Adipocyte (in vitro differentiated cells): ENCODE measurements at regions not wholly inside any gene's neighbourhood (a gene's known extent, or its start where the extent isn't known, plus 50 kb on each side); places are given as distances from the start of the nearest gene placed in this dataset.
"Not testable (repeated sequence)": the region's sequence is repeated elsewhere in the genome, so short reads cannot be mapped to it uniquely, and the experiment has no call there.

ENCODE experiments used
- DNase-seq: peaks from one replicate; pipeline ENCODE4 v3.0.0-alpha.2; 2015; ENCODE audit warnings: low read depth
- H3K27me3 ChIP-seq: replicated peaks from 2 replicates; pipeline ENCODE4 v1.7.0; 2013; ENCODE audit warnings: mild to moderate bottlenecking, low read length, moderate library complexity; ENCODE audit not compliant: control insufficient read depth, insufficient read depth
- H3K36me3 ChIP-seq: 2 replicates; pipeline ENCODE4 v1.7.0; 2013; ENCODE audit warnings: low read length, mild to moderate bottlenecking, moderate library complexity; ENCODE audit not compliant: control insufficient read depth, insufficient read depth, severe bottlenecking
- H3K4me1 ChIP-seq: 2 replicates; pipeline ENCODE4 v1.7.0; 2013; ENCODE audit warnings: mild to moderate bottlenecking, low read length, moderate library complexity; ENCODE audit not compliant: control insufficient read depth, insufficient read depth
- H3K4me3 ChIP-seq: 2 replicates; pipeline ENCODE4 v1.7.0; 2013; ENCODE audit warnings: mild to moderate bottlenecking, low read length, moderate library complexity
- H3K9ac ChIP-seq: 2 replicates; pipeline ENCODE4 v1.7.0; 2013; ENCODE audit warnings: mild to moderate bottlenecking, low read length, moderate library complexity
- H3K9me3 ChIP-seq: 2 replicates; pipeline ENCODE4 v1.7.0; 2013; ENCODE audit warnings: mild to moderate bottlenecking, low read length, moderate library complexity; ENCODE audit not compliant: control insufficient read depth

DNA sequence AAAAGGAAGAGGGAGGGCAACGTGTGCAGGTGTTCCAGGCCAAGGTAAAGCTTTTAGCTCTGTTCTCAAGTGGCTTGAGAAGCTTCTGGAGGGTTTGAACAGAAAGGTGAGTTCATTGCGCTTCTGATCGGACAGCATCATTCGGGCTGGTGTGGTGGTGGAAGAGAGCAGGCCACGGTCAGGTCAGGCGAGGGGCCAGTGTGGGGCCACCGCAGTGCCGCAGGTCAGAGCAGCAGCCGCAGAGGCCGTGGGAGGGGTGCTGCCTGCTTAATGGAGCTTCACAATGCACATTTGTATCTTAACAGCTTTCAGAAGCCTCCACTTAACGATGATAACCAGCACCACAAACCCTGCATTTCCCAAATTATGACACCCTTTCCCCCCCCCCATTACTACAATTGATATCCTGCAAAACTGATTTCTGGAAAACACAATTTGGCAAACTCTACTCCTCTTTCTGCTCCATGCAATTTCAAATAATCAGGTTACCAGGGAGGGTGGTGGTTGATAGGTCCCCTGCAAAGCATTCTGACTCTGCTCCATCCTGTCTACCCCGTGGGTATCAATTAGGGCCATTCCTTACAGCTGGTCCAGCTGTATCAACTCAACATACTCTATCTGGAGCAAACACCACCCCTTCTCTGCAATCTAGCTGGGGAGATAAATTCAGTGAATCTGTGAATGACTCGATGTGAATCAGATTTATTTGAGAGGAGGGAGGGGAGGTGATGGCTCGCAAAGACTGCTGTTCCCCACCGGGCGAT lies 162.9 kb downstream of the ACTR3B start:
- Histone ChIP-seq H3K4me3 (no peak overlapping the region), H3K9me3 (peaks cover 18% of the 10 kb centered on the region), H3K9ac (no peak overlapping the region), H3K27me3 (peaks cover 19% of the 10 kb centered on the region), H3K36me3 (no peaks in the 10 kb centered on the region), H3K4me1 (no peaks in the 10 kb centered on the region)
- DNase-seq: no peak

- Histone ChIP-seq H3K9ac (no peak overlapping the region), H3K27me3 (peaks cover 19% of the 10 kb centered on the region), H3K9me3 (peaks cover 14% of the 10 kb centered on the region), H3K36me3 (no peaks in the 10 kb centered on the region), H3K4me1 (no peaks in the 10 kb centered on the region), H3K4me3 (no peak overlapping the region)
- no peak for DNase-seq
Measured at GRCh38 chr7:152923711-152924110, 164.2 kb downstream of the ACTR3B start.

DNA sequence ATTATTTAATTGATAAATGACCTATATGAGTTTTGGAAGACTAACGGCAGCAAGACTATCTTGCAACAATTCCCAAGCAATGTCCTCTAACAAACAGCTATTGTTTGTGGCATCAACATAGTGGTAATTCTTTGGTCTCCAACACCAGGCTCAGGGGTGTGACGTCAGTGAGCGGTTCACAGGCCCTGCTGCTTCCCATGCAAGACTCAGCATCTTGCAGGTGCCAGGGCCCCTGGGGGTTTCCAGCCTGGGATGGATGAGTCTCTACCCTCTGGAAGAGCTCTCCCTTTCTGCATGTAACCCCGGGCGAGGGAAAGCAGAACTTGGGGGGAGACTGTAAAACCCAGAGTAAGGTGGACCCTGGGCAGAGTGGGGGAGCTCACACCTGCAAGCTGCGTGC lies 164.7 kb downstream of the ACTR3B start:
- H3K4me3 ChIP-seq: no peak overlapping the region
- peaks cover 19% of the 10 kb centered on the region for H3K27me3 ChIP-seq
- DNase-seq: no peak
- no peaks in the 10 kb centered on the region for H3K4me1 ChIP-seq
- H3K36me3 ChIP-seq: no peaks in the 10 kb centered on the region
- no peak overlapping the region for H3K9ac ChIP-seq
- H3K9me3 ChIP-seq: peaks cover 14% of the 10 kb centered on the region

GRCh38 chr7:152924826-152925411 lies 165.4 kb downstream of the ACTR3B start:
- H3K4me1 ChIP-seq: no peaks in the 10 kb centered on the region
- peaks cover 19% of the 10 kb centered on the region for H3K27me3 ChIP-seq
- DNase-seq: no peak
- H3K9ac ChIP-seq: no peak overlapping the region
- peaks cover 10% of the 10 kb centered on the region for H3K9me3 ChIP-seq
- no peak overlapping the region for H3K4me3 ChIP-seq
- H3K36me3 ChIP-seq: no peaks in the 10 kb centered on the region

- H3K27me3 ChIP-seq: peaks cover 19% of the 10 kb centered on the region
- no peaks in the 10 kb centered on the region for H3K4me1 ChIP-seq
- peaks cover 4% of the 10 kb centered on the region for H3K9me3 ChIP-seq
- H3K36me3 ChIP-seq: no peaks in the 10 kb centered on the region
- no peak overlapping the region for H3K4me3 ChIP-seq
- no peak for DNase-seq
- no peak overlapping the region for H3K9ac ChIP-seq
Measured at GRCh38 chr7:152925412-152926147, 166.0 kb downstream of the ACTR3B start.

- H3K9ac ChIP-seq: no peak overlapping the region
- DNase-seq: no peak
- no peaks in the 10 kb centered on the region for H3K9me3 ChIP-seq
- H3K4me1 ChIP-seq: no peaks in the 10 kb centered on the region
- H3K27me3 ChIP-seq: no peaks in the 10 kb centered on the region
- no peak overlapping the region for H3K4me3 ChIP-seq
- no peaks in the 10 kb centered on the region for H3K36me3 ChIP-seq
Measured at GRCh38 chr7:152931633-152932032, 172.1 kb downstream of the ACTR3B start.

GRCh38 chr7:152937282-152937681 lies 177.7 kb downstream of the ACTR3B start:
- Histone ChIP-seq H3K27me3 (no peaks in the 10 kb centered on the region), H3K4me1 (no peaks in the 10 kb centered on the region), H3K4me3 (no peak overlapping the region), H3K9ac (no peak overlapping the region), H3K36me3 (no peaks in the 10 kb centered on the region), H3K9me3 (no peaks in the 10 kb centered on the region)
- no peak for DNase-seq

GRCh38 chr7:152946616-152947015 lies 187.1 kb downstream of the ACTR3B start:
- H3K4me3 ChIP-seq, H3K36me3 ChIP-seq, H3K4me1 ChIP-seq, H3K9ac ChIP-seq, H3K9me3 ChIP-seq, H3K27me3 ChIP-seq, DNase-seq: not testable (repeated sequence)

DNA sequence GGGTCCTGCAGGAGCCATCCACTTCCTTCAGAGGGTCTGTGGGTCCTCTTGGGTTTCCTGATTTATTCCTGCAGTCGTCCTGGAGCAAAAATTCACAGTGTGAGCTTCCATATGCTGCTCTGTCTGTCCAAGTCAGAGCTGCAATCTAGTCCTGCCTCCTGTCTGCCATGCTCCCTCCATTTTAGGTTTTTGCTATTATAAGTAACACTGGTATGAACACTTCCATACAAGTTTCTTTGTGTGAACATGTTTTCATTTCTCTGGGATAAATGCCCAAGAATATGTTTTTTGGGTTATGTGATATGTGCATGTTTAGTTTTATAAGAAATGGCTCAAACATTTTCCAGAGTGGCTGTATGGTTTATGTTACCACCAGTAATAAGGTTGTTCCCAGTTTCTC lies 188.1 kb downstream of the ACTR3B start:
- Histone ChIP-seq H3K9ac (no peak overlapping the region), H3K36me3 (no peaks in the 10 kb centered on the region), H3K4me3 (no peak overlapping the region), H3K9me3 (no peaks in the 10 kb centered on the region), H3K4me1 (no peaks in the 10 kb centered on the region), H3K27me3 (no peaks in the 10 kb centered on the region)
- DNase-seq: no peak

DNA sequence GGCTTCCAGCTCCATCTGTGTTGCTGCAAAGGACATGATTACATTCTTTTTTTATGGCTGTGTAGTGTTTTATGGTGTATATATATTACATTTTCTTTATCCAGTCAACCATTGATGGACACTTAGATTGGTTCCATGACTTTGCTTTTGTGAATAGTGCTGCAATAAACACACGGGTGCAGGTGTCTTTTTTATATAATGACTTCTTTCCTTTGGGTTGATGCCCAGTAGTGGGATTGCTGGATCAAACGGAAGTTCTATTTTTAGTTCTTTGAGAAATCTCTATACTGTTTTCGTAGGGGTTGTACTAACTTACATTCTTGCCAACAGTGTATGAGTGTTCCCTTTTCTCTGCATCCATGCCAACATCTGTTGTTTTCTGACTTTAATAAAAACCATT lies 189.7 kb downstream of the ACTR3B start:
- no peak for DNase-seq
- H3K27me3 ChIP-seq: no peaks in the 10 kb centered on the region
- no peaks in the 10 kb centered on the region for H3K4me1 ChIP-seq
- no peak overlapping the region for H3K9ac ChIP-seq
- no peak overlapping the region for H3K4me3 ChIP-seq
- H3K36me3 ChIP-seq: no peaks in the 10 kb centered on the region
- no peaks in the 10 kb centered on the region for H3K9me3 ChIP-seq

DNA sequence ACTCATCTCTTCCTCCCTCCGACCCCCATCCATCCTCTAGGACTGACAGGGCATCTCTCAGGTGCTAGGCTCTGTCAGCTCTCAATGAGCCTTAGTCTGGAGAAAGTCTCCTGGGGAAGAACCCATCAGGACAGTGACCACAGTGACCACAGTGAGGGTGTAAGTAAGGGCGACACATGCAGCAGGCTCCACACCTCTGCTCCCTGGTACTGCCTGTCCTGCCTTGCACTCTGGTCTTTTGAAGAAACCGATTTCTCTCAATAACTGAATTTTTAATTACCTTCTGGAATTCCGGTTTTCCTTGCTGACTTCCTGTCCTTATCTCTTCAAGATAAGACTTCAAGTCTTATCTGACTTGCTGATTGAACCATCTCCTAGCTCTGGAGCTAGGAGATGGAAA lies 190.2 kb downstream of the ACTR3B start:
- H3K4me1 ChIP-seq: no peaks in the 10 kb centered on the region
- no peaks in the 10 kb centered on the region for H3K36me3 ChIP-seq
- no peaks in the 10 kb centered on the region for H3K27me3 ChIP-seq
- H3K9me3 ChIP-seq: no peaks in the 10 kb centered on the region
- H3K9ac ChIP-seq: no peak overlapping the region
- no peak overlapping the region for H3K4me3 ChIP-seq
- DNase-seq: no peak
